ENCODE measurements at regions not wholly inside any gene's neighbourhood (a gene's known extent, or its start where the extent isn't known, plus 50 kb on each side); places are given as distances from the start of the nearest gene placed in this dataset.

DNA sequence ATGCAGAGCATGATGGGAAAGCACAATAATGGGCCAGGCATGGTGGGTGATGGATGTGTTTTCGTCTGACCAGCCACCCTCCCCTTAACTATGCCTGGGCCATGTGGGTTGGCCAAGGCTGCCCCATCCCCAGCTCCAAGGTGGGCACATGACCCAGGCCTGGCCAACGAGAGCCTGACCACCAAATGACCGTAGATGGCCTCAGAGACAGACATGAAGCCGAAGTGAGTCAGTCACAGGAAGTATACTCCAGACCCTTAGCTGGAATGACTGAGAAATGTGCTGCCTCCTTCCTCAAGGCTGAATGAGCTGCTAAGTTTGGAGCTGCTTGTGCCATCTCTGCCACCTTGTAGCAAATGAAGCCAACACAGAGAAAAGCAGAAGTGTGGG, 233.6 kb downstream of the BCL11B start:
- no peak overlapping the region for H3K4me3 ChIP-seq (ENCODE audit: low read length)
- DNase-seq (ENCODE audit: low read depth), result no peak
- TF ChIP-seq, protein P1, sequence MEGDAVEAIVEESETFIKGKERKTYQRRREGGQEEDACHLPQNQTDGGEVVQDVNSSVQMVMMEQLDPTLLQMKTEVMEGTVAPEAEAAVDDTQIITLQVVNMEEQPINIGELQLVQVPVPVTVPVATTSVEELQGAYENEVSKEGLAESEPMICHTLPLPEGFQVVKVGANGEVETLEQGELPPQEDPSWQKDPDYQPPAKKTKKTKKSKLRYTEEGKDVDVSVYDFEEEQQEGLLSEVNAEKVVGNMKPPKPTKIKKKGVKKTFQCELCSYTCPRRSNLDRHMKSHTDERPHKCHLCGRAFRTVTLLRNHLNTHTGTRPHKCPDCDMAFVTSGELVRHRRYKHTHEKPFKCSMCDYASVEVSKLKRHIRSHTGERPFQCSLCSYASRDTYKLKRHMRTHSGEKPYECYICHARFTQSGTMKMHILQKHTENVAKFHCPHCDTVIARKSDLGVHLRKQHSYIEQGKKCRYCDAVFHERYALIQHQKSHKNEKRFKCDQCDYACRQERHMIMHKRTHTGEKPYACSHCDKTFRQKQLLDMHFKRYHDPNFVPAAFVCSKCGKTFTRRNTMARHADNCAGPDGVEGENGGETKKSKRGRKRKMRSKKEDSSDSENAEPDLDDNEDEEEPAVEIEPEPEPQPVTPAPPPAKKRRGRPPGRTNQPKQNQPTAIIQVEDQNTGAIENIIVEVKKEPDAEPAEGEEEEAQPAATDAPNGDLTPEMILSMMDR (conservative IDR thresholded peaks at IDR 0.05; ENCODE audit: low read depth, low read length), result no peak

DNA sequence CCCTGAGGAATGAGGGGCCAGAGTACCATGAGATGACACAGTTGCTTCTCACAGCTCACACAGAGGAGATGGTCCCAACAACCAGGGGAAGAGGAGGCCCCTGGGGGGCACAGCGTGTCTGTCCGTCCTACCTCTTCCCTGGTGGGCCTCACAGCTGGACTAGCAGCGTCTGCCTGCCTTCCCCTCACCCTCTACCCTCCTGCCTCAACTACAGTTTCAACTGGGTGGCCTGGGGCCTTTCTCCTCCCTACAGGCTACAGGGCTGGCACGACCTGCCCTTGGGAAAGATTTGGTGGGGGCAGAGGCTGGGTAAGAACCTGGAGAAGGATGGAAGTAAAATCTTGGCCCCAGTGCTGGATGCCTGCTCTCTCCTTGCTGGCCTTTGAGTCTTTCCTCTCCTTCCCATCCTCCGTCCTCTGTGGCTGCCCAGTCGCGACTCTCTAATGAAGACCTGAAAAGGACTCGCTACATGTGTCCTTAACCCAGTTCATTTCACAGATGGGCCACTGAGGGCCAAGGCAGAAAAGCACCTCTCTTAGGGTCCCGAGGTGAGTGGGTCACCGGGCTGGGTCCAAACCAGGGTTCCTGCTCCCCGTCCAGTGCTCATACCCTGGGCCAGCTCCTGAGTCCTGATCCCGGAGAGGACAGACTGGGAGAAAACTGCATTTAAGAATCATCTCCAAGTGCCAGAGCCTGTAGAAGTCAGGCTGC, 232.5 kb downstream of the BCL11B start:
- TF ChIP-seq, protein P1 (conservative IDR thresholded peaks at IDR 0.05; ENCODE audit: low read depth, low read length), result no peak
- H3K4me3 ChIP-seq (ENCODE audit: low read length), result no peak overlapping the region
- DNase-seq (ENCODE audit: low read depth), result no peak

DNA sequence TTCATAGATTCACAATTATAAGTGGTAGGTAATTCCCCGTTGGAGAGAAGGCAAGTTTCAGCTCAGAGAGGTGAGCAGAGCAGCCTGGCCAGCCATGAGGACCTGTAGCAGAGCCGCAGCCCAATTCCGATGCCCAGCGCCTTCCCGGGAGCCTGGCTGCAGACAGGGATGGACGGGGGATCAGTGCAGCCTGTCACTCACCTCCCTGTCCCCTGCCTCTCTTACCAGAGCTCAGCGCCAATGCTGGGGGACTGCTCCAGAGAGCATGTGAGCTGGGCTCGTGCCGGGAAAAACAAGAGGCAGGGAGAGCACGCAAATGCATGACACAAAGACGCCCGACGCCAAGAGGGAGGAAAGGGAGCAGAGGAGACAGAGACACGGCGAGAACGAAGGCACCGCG, 231.9 kb downstream of the BCL11B start:
- H3K4me3 ChIP-seq (ENCODE audit: low read length), result no peak overlapping the region
- TF ChIP-seq, protein P1 (conservative IDR thresholded peaks at IDR 0.05; ENCODE audit: low read depth, low read length), result no peak
- DNase-seq (ENCODE audit: low read depth), result no peak

DNA sequence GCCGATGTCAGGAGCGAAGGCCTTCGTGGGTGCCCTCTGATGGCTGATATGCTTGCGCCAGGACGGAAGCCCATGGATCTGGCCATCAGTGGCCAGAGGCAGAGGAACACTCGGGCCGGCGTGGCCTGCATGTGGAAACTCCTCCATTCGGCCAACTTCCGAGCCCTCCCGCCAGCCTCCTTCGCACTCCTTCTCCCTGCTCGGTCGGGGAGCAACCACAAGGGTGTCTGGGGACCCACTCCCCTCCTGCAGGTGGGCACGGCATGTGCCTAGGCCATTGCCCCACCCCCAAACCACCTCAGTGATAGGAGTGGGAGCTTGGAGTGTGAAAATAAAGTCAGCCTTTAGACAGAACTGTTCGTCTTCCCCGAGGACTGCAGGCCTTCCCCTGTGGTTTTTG, 231.3 kb downstream of the BCL11B start:
- DNase-seq (ENCODE audit: low read depth), result no peak
- TF ChIP-seq, protein P1 (conservative IDR thresholded peaks at IDR 0.05; ENCODE audit: low read depth, low read length), result no peak

DNA sequence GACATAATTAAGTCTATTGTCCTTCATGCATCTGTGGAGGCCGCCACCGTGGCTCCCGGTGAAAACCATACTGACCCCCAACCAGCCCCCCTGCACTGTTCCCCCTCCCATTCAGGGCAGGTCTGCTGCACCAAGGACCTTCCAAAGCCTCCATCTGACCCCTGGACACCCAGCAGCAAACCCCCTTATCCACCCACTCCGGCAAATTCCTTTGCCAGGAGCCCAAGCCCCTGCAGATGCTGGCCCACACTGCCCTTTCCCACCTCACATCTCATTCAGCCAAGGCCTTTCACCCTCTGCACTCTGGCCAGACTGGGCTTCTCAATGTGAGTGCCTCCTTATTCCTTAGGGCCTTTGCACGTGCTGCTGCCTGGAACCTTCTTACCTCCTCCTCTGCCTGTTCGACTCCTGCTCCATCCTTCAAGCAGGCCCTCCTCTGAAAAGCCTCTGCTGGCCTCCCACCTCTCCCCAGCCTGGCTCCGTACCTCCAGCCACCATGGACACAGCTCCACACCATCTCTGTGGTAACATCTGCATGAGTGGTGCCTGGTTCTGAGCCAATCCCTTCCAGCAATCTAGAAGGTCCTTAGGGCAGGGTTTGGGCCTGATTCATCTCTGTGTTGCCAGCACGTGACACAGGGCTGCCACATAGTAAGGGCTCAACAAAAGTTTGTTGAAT, 230.7 kb downstream of the BCL11B start:
- DNase-seq (ENCODE audit: low read depth), result no peak
- TF ChIP-seq, protein P1 (conservative IDR thresholded peaks at IDR 0.05; ENCODE audit: low read depth, low read length), result no peak
- no peak overlapping the region for H3K4me3 ChIP-seq (ENCODE audit: low read length)

More for the DNA sequence above, 231.3 kb downstream of the BCL11B start:
- no peak overlapping the region for H3K4me3 ChIP-seq (ENCODE audit: low read length)

DNA sequence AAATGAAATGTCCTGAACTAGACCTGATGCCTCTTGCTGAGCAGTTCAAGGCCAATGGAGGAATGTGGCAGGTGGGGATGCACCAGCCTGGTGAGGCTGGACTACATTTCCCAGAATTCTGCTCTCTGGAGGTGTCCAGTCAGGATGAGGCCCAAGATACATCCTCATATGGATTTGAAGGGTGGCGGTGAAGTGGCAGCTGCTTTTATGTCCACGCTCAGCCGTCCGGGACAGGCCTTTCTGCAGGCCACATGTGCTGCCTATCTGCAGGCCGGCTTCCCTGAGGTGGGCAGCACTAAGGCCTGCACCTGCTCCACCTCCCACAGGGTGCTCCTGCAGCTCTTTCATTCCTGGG, 230.2 kb downstream of the BCL11B start:
- no peak for DNase-seq (ENCODE audit: low read depth)
- TF ChIP-seq, protein P1 (conservative IDR thresholded peaks at IDR 0.05; ENCODE audit: low read depth, low read length), result no peak

More for the DNA sequence above, 230.2 kb downstream of the BCL11B start:
- no peak overlapping the region for H3K4me3 ChIP-seq (ENCODE audit: low read length)

All from retinal pigment epithelial cell (primary cell).